GM10847 (cell line): ENCODE measurements at regions not wholly inside any gene's neighbourhood (a gene's known extent, or its start where the extent isn't known, plus 50 kb on each side); places are given as distances from the start of the nearest gene placed in this dataset.

ENCODE experiments used
- POLR2A ChIP-seq: IDR thresholded peaks from 2 replicates; pipeline ENCODE4 v1.6.1; 2011; ENCODE audit not compliant: insufficient read length; ENCODE audit errors: extremely low read depth

GRCh38 chr20:41738604-41739206 is 120.5 kb upstream of the CHD6 start:
- TF ChIP-seq POLR2A = no peak

GRCh38 chr20:41735949-41736348 is 117.8 kb upstream of the CHD6 start:
- no peak for TF ChIP-seq POLR2A

- TF ChIP-seq POLR2A = no peak
Measured at GRCh38 chr20:41734506-41734945, 116.3 kb upstream of the CHD6 start.

GRCh38 chr20:41733151-41733550 is 115.0 kb upstream of the CHD6 start:
- no peak for TF ChIP-seq POLR2A

GRCh38 chr20:41726727-41727126 is 108.5 kb upstream of the CHD6 start:
- TF ChIP-seq POLR2A = no peak

GRCh38 chr20:41719151-41719550 is 101.0 kb upstream of the CHD6 start:
- TF ChIP-seq POLR2A = no peak

- TF ChIP-seq POLR2A = no peak
Measured at GRCh38 chr20:41717483-41717882, 99.3 kb upstream of the CHD6 start.

GRCh38 chr20:41716911-41717310 is 98.7 kb upstream of the CHD6 start:
- no peak for TF ChIP-seq POLR2A

- TF ChIP-seq POLR2A = no peak
Measured at GRCh38 chr20:41716436-41716835, 98.3 kb upstream of the CHD6 start.

- TF ChIP-seq POLR2A = no peak
Measured at GRCh38 chr20:41715526-41715925, 97.3 kb upstream of the CHD6 start.

- no peak for TF ChIP-seq POLR2A
Measured at GRCh38 chr20:41714030-41714429, 95.9 kb upstream of the CHD6 start.

- TF ChIP-seq POLR2A = no peak
Measured at GRCh38 chr20:41704896-41705295, 86.7 kb upstream of the CHD6 start.

- no peak for TF ChIP-seq POLR2A
Measured at GRCh38 chr20:41702647-41703046, 84.5 kb upstream of the CHD6 start.

GRCh38 chr20:41701588-41702348 is 83.6 kb upstream of the CHD6 start:
- no peak for TF ChIP-seq POLR2A

- no peak for TF ChIP-seq POLR2A
Measured at GRCh38 chr20:41697861-41698559, 79.8 kb upstream of the CHD6 start.

GRCh38 chr20:41696428-41696827 is 78.3 kb upstream of the CHD6 start:
- TF ChIP-seq POLR2A = no peak
